Stimulated activated CD8-positive, alpha-beta memory T cell treated with anti-CD3 and anti-CD28 coated beads, Interleukin-2, amount 100 ng/mL, for 48 hours (primary cell): ENCODE measurements at regions not wholly inside any gene's neighbourhood (a gene's known extent, or its start where the extent isn't known, plus 50 kb on each side); places are given as distances from the start of the nearest gene placed in this dataset.

ENCODE experiments used
- DNase-seq, 2 donors: peaks; one replicate each; pipeline ENCODE4 v3.0.0-alpha.2; 2020; ENCODE audit warnings: low read depth in 2 of 2

DNA sequence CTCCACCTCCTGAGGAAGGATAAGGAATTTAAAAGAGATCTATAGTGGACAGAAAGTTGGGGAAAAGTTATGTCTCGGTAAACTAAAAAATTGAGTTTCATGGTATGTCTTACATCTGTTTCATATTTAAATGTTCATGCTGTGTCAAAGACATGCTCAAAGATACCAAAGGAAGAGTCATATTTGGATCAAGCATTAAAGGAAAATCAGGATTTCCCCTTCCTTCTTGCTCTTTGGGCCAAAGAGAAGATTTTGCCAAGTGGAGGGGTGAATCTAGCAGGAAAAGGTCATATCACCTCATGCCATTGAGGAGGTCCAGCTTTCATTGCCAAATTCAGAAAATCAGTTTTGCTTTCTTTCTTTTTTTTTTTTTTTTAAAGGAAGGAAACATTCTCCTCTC lies 192.4 kb downstream of the OGFRL1 start:
- DNase-seq: no peak

DNA sequence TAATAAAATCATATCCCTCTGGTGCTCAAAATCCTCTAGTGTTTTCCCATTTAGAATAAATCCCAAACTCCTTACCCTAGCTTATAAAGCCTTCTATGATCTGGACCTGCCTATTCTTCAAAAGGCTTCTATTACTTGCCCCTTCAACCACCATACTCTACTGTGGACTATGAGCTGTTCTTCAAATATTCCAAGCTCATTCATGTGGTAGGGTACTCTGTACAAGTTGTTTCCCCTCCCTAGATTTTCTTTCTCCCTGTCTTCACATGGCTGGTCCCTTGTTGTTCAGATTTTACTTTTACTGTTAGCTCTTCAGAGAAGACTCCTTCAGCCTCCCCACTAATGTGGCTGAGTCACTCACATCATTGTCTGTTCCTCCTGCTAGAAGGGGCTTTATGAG lies 193.2 kb downstream of the OGFRL1 start:
- DNase-seq: no peak

DNA sequence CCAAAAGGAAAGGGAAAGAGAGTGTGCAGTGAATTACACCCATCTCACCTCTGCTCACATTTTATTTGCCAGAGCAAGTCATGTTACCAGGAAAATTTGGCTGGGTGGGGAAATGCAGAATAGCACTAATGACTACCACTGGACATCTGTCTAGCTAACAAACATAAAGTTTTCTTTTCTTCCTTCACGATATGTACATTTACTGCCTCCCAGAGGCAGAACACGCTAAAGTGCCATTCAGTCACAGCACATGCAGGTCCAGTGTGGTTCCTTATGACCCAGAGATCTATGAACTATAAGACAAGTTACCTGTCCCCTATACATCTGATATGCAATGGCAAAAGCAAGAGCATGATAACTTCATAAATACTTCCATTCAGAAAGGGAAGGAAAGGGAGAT lies 194.1 kb downstream of the OGFRL1 start:
- no peak for DNase-seq

DNA sequence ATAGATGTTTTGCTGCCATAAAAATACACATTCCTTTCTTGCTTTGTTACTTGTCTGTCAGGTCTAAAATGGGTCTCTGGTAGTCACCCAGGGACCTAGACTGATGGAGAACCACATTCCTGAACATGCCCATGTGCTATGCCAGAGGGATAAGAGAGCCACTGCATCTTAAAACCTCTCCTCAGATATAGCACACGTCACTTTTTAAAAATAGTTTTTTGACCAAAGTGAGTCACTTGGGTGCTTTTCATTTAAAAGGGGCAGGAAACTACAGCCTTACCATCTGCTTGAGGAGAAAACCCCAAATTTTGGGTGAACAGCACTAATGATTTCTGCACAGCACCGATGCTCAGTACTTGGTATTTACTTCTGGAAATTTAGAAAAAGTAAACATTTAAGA lies 197.8 kb downstream of the OGFRL1 start:
- no peak for DNase-seq

DNA sequence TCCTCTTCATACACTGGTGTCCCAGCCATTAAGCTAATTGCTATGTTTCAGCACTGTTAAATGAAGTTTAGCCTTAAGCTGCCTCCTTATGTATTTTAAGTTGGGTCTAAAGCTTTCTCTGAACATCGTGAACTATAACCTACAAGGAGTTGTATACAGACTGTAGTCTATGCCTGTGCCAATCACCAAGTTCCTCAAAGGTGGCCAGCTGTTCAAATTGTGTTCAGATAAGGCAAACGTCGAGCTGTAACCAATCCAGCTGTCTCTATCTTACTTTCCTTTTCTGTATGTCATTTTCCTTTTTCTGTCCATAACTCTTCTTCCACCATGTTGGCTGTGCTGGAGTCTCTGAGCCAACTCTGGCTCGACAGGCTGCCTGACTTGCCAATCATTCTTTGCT lies 199.6 kb downstream of the OGFRL1 start:
- DNase-seq: no peak

DNA sequence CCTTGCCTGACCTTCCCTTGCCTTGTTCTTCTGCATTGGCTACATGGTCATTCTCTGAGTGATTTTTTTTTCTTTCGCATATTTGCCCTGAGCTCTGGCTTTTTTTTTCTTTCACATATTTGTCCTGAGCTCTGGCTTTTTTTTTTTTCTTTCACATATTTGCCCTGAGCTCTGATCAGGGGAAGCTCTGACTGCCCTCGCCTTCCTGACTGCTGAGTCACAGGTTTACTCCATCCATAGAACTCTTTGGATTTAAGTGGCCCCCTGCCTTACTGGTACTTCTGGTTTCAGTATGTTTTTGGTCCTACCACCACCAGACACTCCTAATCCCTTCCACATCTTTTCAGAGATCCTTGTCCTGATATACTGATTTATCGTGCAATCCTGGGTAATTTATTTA lies 201.1 kb downstream of the OGFRL1 start:
- no peak for DNase-seq

DNA sequence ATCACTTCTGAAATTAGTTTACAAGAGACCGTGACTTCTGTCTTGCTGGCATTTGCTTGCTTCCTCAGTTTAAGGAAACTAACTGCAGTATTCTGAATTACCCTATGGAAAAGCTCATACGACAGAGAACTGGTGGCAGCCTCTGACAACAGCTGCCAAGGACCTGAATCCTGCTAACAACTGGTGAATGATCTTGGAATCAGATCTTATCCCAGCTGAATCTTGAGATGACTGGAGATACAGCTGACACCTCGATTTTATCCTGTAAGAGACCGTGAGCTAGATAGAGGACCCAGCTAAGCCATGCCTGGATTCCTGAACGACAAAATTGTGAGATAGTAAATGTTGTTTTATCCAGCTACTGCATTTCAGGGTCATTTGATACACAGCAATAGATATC lies 202.3 kb downstream of the OGFRL1 start:
- DNase-seq: no peak

DNA sequence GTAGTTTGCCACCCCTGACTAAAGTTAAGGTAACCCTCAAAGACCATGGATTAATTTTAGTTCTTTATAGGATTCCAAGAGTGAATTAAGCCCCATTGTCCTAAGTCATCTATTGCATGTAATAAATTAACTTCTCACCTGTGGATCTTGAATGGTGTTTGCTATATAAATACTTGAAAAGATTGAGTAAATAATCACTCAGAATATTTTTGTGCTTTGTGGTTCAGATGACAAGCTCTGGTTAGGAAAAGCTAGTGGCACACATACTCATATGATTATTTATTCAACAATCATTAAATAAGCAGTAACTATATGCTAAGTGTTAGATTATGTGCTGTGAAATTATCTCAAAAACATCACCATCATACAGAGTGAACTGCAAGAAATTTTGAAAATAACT lies 203.2 kb downstream of the OGFRL1 start:
- DNase-seq: no peak

DNA sequence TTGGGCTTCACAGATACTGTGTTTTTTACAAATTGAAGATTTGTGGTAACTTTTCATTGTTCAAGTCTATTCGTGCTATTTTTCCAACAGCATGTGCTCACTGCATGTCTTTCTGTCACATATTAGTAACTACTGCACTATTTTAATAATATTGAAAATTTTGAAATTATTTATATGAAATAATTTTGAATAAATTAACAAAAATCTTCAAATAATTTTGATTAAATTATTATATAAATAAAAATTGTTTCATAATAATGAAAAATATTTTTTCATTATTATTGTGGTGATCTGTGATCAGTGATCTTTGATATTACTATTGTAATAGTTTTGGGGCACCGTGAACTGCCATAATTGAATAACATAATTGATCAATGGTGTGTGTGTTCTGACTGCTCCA lies 204.1 kb downstream of the OGFRL1 start:
- DNase-seq: no peak

DNA sequence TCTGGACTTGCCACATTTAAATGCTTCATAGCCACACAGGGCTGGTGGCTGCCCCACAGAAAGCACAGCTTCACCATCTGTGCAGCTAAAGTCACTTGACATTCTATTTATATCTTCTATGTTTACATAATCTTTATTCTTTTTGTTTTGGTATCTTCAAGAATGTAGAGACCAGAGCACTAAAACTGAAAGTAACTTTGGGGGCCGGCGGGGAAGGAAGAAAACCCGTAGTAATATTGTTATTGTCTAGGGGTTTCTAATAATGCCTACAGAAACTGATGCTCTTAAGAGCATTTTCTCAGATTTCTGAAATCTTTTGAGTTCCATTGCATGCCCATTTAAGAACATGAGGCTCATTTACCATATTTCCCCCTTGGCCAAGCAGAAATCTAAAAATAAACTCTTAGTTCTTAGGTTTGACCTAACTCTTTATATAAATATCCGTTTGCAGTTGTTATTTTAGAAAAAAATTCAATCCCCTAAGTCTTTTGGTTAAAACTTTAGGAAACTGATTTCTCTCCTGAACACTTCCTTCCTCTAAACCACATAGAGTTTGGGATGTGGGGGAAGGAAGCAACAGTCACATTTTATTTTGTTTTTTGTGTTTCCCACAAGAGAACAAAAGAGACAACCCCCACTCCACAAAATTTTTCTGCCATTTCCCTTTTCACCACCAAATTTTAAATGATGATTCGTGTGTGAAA lies 207.6 kb downstream of the OGFRL1 start:
- DNase-seq: no peak

DNA sequence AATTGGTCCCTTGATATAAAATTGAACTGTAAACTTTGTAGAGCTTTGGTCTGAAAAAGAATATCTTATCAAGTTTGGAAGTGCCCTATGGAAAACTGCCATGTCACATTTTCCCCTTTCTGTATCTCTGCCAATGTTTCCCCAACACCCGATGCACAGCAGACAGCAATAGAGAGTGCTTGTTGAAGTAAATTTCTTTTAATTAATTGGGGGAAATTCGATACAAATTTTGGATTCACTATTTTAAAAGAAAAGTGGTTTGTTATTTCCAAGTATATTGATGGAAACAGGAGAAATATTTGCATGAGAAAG lies 208.1 kb downstream of the OGFRL1 start:
- DNase-seq: no peak

DNA sequence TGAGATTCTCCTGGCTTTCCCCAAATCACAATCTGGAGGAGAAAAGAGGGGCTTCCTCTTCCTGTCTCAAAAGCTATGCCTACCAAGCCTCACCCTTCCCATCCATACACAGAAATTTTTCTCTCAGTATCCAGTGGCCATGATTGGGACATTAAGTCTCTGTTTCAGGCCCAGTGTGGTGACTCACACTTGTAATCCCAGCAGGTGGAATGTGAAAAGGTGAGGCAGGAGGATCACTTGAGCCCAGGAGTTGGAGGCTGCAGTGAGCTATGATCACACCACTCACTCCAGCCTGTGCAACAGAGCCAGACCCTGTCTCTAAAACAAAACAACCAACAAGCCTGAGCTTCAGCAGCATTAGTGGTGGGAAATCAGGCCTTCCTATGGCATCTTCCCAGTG lies 210.0 kb downstream of the OGFRL1 start:
- DNase-seq: no peak

DNA sequence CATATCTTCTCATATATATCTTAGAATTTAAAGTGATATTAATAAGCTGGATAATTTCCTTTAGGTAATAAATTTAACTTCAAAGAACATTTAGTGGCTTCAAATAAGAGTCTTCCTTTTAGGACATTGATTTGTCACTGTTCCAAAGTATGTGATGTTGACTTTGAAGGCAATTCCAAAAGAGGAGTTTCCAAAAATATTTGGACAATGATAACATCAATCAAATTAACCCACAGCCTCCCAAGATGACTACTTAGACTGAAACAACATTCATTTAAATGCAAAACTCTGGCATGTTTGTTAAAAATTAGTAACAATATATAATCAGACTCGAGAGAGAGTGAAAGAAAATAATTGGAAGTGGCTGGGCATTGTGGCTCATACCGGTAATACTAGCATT lies 211.1 kb downstream of the OGFRL1 start:
- no peak for DNase-seq

DNA sequence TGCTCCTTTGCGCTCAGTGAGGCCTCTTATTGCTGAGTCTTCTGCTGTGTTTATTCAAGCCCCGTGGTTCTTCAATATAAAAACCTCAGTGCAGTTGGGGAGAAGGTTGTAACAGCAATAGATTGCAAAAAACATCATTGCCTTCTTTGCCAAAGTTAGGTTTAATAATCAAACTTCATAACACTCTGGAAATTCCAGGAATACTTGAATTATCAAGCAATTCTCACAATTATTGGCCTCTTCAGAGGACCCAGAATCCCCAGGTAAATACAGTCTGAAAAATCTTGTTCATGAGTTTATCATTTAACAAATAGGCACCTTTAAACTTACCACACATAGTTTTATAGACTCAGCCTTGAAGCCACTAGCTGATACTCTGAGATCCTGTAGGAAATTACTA lies 213.6 kb downstream of the OGFRL1 start:
- no peak for DNase-seq

DNA sequence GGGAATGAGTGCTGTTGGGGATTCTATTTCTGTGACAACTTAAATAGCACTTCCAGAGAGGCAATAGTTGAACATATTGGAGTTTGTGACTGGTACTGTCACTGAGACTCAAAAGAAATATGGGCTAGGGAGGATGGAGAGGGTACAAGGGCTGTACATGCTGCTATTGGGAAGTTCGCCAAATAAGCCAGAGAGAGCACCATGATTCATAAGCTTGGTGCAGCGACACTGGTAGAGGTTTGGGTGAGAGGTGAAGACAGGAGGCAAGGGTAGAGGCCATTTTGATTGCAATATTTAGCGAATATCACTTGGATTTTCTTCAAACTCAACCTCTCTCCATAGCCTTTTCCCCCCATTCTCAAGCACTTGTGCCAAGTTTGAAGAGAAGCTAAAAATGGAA lies 214.3 kb downstream of the OGFRL1 start:
- DNase-seq: no peak

DNA sequence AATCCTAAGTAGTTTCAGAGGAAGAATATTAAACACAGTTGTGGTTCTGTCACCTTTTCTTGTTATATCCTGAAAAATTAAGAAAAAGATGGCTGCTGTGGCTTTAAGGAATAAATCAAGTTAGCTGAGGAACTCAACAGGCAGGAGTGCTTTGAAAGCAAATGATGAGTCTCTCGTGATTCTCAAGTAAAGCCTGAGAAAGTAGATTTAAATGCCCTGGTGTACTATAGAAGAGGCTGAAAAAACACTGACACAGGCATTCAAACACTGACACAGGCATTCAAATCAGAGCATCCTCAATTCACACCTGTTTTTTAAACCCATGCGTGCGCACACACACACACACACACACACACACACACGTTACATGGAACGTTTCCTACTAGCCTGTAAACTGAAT lies 218.6 kb downstream of the OGFRL1 start:
- DNase-seq: no peak

DNA sequence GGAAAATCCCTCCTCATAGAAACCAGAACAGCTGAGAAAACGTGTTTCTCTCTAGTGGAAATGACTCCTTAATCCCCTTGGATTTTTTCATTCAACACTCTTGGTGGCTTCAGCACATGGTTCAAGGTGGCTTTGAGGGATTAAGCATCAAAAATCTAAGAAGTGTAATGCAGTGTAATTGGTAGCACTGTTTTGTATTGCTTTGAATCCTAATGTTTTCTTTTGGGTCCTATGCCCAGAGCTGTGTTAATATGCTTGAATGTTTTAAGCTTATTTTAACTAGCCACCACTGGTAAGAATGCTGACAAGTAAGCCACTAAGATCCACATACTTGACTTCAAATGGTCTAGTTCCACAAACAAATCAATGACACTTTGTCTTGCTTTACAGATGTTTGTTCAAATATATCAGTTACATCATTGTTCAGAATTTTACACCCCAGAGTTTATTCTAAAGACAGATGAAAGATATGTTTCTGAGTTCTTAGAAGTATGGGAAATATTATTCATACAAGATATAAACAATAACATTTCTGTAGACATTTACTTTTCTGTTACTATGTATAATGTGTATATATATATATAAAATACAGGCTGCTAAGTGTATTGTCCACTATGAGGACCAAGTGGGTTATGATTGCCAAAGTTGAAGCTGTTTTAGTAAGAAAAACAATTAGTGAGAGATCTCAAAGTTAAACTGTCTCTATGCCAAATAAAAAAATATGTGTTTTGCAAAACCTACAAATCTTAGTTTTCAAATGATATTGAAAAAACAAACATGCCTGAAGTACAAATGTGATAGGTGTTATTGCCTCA lies 220.8 kb downstream of the OGFRL1 start:
- DNase-seq: no peak

DNA sequence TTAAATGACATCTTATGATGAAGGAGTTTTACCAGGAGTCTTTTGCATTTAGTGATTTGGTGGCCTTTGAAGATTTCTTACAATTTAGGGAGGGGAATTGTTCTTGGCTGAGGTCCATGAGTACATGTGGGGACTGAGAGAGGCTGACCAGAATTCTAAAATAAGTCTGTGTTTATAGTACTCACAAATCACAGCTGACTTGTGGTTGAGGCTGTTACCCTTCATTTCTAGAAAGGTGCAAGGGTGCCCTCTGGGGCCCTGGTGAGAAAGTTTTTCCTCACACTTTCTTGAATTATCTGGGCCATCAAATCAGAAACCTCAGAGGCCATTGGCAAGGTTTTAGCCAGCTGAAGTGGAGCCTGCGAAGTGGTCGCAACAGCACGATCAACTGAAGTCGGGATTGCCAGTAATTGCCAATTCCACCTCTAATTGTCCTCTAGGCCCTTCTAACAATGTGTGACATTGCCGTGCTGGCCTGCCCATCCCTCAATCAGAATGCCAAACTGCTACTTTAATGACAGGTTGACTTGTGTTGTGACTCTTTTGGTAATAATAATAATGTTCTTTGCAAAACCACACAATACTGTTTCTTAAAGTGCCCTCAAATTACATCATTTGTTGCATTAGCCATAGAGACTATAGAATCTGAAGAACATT lies 221.6 kb downstream of the OGFRL1 start:
- DNase-seq: no peak

DNA sequence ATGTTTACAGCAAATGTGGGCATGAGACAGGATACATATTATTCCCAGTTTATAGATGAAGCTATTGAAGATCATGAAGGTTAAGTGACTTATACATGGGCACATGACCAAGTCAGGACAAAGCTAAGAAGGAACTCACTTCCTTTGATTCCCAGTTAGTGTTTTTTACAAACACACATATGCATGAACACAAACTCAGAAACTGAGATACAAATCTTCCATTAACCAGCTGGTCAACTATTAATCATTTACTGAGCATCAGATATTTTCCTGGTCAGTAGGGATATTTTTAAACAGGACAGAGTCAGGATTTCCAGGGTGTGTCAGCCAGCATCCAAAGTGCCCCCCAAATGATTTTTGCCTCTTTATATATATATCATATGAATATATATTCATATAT lies 222.2 kb downstream of the OGFRL1 start:
- no peak for DNase-seq

DNA sequence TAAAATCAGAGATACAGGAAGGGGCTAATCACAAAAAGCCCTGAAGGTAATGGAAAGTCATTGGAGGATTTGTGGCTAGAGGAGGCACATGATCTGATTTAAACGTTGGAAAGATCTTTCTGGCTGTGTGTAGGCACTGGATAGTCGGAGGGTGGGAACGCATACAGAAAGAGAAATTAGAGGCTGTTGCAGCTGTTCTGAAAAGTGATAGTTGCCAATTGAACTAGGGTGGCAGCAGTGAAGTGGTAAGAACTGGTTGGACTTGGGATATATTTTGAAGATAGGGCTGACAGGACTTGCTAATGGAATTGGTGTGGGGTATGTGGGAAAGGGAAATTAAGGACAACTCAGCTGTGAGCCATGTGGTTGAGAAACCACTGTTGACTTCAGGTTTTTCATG lies 223.6 kb downstream of the OGFRL1 start:
- DNase-seq: no peak

DNA sequence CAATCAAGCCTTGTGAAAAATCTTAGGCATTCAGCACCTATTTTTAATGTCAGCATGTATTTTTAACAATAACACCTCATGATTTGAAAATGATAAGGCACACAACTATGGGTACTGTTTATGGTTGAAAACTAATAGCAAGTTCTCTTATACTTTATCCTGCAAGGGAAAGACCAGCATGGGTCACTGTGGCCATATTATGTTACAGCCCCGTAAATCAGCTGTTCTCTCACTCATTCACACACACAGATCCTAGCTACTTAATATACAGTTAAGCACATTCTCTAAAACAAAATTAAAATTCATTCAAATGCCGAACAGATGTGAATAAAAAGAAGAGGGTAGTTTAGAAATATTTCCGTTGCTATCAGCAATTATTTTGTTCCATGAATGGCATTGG lies 224.4 kb downstream of the OGFRL1 start:
- DNase-seq: no peak

DNA sequence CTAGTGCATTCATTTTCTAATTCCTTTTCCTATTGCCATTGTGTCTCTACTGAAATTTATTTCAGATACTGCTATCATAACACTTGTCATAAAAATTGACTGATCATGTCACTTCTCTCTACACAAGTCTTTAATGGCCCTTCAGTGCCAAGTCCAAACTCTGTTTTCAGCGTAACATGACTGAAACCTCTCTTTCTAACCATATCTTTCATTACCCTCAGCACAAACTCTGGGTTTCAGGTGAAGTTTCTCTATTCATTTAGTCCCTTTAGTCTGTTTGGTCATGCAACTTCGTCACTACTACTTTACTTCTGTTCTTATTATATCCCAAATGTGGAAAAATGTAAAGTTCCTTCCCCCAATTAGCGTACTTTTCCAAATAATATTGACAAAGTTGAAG lies 234.9 kb downstream of the OGFRL1 start:
- no peak for DNase-seq

DNA sequence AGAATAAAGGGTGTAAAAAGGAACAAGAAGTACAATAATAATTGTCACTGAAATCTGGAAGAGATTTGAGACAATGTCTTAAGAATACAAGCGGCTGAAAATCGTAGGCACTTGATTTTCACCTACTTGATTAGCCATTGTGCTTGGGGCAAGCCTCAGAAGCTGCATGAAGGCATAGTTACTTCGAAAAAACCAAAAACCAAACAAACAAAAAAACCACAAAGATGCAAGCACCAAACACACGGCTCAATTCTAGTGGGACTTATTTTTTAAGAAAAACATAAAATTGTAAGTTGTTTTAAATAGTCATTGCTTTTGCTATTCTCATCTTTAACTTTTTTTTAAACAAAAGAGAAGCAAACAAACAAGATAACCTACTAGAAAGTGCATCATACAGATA lies 235.6 kb downstream of the OGFRL1 start:
- DNase-seq: no peak
